ENCODE measurements at regions not wholly inside any gene's neighbourhood (a gene's known extent, or its start where the extent isn't known, plus 50 kb on each side); places are given as distances from the start of the nearest gene placed in this dataset.
"Not testable (repeated sequence)": the region's sequence is repeated elsewhere in the genome, so short reads cannot be mapped to it uniquely, and the experiment has no call there.

- Histone ChIP-seq H3K9me3 (ENCODE audit: control insufficient read depth, insufficient read depth, low read depth, low read length) (no peaks in the 10 kb centered on the region; the same call in 1 of the 2 replicates), H3K27ac (ENCODE audit: low read length) (no peak overlapping the region), H3K4me3 (ENCODE audit: low read depth in 2 of 2, low read length in 2 of 2) (no peak overlapping the region), H3K27me3 (ENCODE audit: control insufficient read depth, insufficient read depth, low read length) (no peaks in the 10 kb centered on the region), H3K36me3 (ENCODE audit: control insufficient read depth, insufficient read depth, low read length) (no peaks in the 10 kb centered on the region), H3K4me1 (ENCODE audit: control insufficient read depth, insufficient read depth, low read length) (no peaks in the 10 kb centered on the region)
- ATAC-seq = no peak
- no peak for DNase-seq (ENCODE audit: low read depth, low spot score)
- no TSS peak for BruUV-seq (replicated peaks)
- TF ChIP-seq CTCF (IDR thresholded peaks at IDR 0.05) = no peak
- TF ChIP-seq TCF7L2 (IDR thresholded peaks at IDR 0.05; ENCODE audit: low read depth, low read length) = no peak
- no peak for TF ChIP-seq SIN3A (IDR thresholded peaks at IDR 0.05; ENCODE audit: borderline replicate concordance, insufficient read depth, low read depth, low read length)
- TF ChIP-seq REST (IDR thresholded peaks at IDR 0.05; ENCODE audit: insufficient read depth in 1 of 2, low read depth in 2 of 2, low read length in 1 of 2) = no peak
- intact Hi-C loops (cut with micrococcal nuclease; ENCODE audit: unreplicated experiment) (no loop called here), in situ Hi-C loops (cut with HindIII; ENCODE audit: low pct_unique_long_range_greater_than_20kb, low sequenced_read_pairs) (no loop called here)
- ChIA-PET POLR2A (no interaction called here), CTCF (no interaction called here)
Measured at GRCh38 chr5:18003784-18004183, 369.5 kb downstream of the TAF11L14 start.

GRCh38 chr5:18006235-18006634 lies 372.0 kb downstream of the TAF11L14 start:
- not testable (repeated sequence) for BruUV-seq (replicated peaks); H3K36me3 ChIP-seq (ENCODE audit: control insufficient read depth, insufficient read depth, low read length)

GRCh38 chr5:18008940-18009339 lies 374.7 kb downstream of the TAF11L14 start:
- no peak for TF ChIP-seq REST (IDR thresholded peaks at IDR 0.05; ENCODE audit: insufficient read depth in 1 of 2, low read depth in 2 of 2, low read length in 1 of 2)
- no peak for TF ChIP-seq TCF7L2 (IDR thresholded peaks at IDR 0.05; ENCODE audit: low read depth, low read length)
- TF ChIP-seq SIN3A (IDR thresholded peaks at IDR 0.05; ENCODE audit: borderline replicate concordance, insufficient read depth, low read depth, low read length) = no peak
- no peak for TF ChIP-seq POLR2AphosphoS5 (IDR thresholded peaks at IDR 0.05; ENCODE audit: low read depth, low read length)
- no peak for TF ChIP-seq CTCF (IDR thresholded peaks at IDR 0.05)
- ATAC-seq (no peak), DNase-seq (ENCODE audit: low read depth, low spot score) (no peak)
- intact Hi-C loops (cut with micrococcal nuclease; ENCODE audit: unreplicated experiment) = no loop called here
- in situ Hi-C loops (cut with HindIII; ENCODE audit: low pct_unique_long_range_greater_than_20kb, low sequenced_read_pairs) = no loop called here
- Histone ChIP-seq H3K4me1 (ENCODE audit: control insufficient read depth, insufficient read depth, low read length) (no peaks in the 10 kb centered on the region), H3K4me3 (ENCODE audit: low read depth in 2 of 2, low read length in 2 of 2) (no peak overlapping the region), H3K36me3 (ENCODE audit: control insufficient read depth, insufficient read depth, low read length) (no peaks in the 10 kb centered on the region), H3K9me3 (ENCODE audit: control insufficient read depth, insufficient read depth, low read depth, low read length) (no peaks in the 10 kb centered on the region; the same call in 1 of the 2 replicates), H3K27ac (ENCODE audit: low read length) (no peak overlapping the region), H3K27me3 (ENCODE audit: control insufficient read depth, insufficient read depth, low read length) (no peaks in the 10 kb centered on the region)
- ChIA-PET CTCF (no interaction called here), POLR2A (no interaction called here)
- BruUV-seq (replicated peaks) = no TSS peak

More at GRCh38 chr5:18006235-18006634, 372.0 kb downstream of the TAF11L14 start:
- H3K4me1 ChIP-seq (ENCODE audit: control insufficient read depth, insufficient read depth, low read length); POLR2A ChIA-PET; DNase-seq (ENCODE audit: low read depth, low spot score); H3K9me3 ChIP-seq (ENCODE audit: control insufficient read depth, insufficient read depth, low read depth, low read length); in situ Hi-C loops (cut with HindIII; ENCODE audit: low pct_unique_long_range_greater_than_20kb, low sequenced_read_pairs); ATAC-seq; H3K4me3 ChIP-seq (ENCODE audit: low read depth in 2 of 2, low read length in 2 of 2); intact Hi-C loops (cut with micrococcal nuclease; ENCODE audit: unreplicated experiment); H3K27ac ChIP-seq (ENCODE audit: low read length); H3K27me3 ChIP-seq (ENCODE audit: control insufficient read depth, insufficient read depth, low read length); CTCF ChIA-PET: not testable (repeated sequence)
